HTR-8/SVneo (cell line): ENCODE measurements at regions not wholly inside any gene's neighbourhood (a gene's known extent, or its start where the extent isn't known, plus 50 kb on each side); places are given as distances from the start of the nearest gene placed in this dataset.

Experiments used
- DNase-seq: peaks from one replicate; pipeline ENCODE4 v3.0.0; 2011; ENCODE audit warnings: low spot score, mixed read lengths; ENCODE audit not compliant: insufficient read length
- FAIRE-seq: peaks from 2 replicates; lab custom pipeline; 2011; peaks lifted over from hg19 to GRCh38; lab: Jason Lieb, UNC

DNA sequence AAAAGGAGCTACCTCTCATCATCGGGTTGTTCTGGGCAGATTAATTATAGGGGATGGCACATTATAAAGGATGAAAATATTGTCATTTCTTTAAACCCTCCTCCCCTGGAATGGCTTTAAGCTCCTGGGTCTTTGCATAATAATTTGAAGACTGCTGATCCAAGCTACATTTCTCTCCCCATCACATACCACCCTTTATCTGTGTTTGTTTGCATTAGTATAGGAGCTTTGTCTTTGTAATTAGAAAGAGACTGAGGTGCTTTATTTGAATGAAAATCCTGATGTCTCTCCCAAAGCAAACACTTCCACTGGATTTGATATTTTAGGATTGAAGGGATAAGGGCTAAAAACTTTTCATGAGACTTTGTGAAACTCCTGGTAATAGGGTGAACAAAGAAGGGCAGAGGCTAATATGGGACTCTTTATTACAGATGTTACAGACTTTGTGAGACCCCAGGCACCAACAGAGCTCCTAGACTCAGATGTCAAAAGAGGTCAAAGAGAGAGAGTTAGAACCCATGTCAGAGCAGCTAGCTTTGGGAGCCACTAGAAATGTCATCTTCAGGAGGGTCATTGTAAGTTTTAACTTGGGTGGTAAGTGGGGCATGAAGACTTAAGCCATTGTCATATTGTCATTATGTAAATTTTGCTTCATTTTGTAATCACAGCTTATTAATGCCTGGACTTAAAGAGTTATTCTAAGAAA, 75.3 kb upstream of the RXFP2 start:
- DNase-seq: no peak
- no peak for FAIRE-seq

DNA sequence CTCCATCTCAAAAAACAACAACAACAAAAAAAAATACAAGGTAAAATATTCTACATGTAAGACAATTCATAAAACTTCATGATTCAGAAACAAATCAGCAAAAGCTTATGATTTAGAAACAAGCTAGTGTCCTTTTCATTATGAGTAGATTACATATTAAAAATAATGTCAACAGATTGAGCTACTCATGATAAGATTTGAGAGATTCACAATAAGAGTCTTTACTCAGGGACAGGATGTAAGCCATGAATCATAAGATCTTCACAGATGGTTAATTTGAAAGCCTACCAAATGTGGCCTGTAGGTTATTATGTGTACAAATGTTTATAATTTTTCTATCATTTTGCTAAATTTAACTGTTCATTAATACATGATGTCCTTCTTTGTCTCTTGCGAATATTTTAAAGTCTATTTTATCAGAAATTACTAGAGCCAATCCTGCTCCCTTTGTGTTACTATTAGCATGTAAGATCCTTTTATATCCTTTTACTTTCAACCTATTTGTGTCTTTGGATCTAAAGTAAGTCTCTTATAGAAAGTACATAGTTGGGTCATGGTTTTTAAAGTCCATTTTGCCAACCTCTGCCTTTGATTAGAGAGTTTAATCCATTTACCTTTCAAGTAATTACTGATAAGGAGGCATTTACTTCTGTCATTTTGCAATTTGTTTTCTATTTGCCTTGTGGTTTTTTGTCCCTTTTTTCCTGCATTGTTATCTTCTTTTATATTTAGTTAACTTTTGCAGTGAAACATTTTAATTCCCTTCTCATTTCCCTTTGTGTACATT, 68.3 kb upstream of the RXFP2 start:
- FAIRE-seq (no peak), DNase-seq (no peak)

DNA sequence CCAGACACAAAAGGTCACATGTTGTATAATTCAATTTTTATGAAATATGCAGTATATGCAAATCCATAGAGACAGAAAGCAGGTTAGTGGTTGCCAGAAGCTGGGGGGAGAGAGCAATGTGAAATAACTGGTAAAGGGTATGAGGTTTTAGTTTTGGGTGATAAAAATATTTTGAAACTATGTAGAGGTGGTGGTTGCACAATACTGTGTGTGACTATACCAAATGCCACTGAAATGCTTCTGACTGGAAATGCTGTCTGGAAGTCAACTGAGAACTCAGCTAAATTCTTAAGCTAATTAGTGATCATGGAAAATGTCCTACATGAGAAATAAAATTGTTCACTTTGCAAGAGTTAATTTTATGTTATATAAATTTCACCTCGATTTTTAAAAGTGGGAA, 65.3 kb upstream of the RXFP2 start:
- FAIRE-seq: no peak
- DNase-seq: no peak

DNA sequence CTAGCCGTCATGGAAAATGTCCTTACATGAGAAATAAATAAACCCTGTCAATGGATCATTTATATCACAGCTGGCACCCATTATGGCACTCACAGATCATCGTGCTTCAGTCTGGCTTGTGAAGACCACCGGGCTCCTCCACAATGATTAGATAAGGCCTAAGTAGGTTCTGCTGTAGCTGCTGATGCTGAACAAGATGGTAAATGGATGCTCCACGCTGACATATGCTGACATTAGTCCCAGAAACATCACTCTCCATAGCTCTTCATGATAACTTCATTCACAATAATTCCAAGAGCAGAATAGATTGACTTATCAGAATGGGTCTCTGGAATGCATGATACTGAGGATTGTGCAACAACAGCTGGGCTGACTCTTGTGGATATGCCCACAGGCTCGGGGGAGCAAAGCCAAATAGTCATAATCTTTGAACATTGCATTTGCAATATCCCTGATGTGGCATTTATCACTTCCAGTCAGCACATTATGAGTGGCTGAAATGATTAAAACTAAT, 63.8 kb upstream of the RXFP2 start:
- FAIRE-seq (no peak), DNase-seq (no peak)

DNA sequence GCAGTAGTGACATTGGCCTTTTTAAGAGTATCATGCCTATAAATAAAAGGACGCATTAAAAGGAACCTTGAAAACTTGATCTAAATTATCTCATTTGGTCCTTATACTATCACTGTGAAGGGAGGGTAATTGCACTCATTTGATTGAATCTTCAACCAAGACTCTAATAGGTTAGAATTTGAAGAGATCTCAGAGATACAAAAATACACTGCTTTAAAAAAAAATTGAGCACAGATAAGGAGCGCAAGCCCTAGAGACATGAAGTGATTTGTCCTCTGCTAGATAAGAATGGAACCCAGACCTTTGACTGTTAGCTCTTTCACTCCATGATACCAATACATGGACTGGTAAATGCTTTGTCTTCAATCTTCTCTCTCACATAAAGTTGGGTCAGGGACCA, 58.2 kb upstream of the RXFP2 start:
- FAIRE-seq: no peak
- no peak for DNase-seq

DNA sequence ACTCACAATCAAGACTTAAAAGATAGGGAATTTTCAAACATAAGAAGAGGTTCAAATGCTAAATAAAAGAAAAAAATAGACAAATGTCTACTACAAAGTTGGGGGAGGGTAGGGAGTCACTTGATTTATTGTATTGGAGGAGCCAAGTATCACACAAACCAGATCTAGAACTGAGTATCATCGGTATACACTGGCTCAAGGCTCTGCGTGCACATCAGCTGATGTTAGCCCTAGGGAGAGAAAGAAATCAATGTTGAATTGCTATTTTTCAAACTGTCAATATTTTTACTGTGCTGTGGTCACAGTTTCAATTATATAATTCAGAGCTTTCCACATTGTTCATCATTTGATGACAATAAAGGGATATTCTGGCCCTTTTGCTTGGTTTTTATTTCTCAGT, 54.9 kb upstream of the RXFP2 start:
- no peak for DNase-seq
- no peak for FAIRE-seq

DNA sequence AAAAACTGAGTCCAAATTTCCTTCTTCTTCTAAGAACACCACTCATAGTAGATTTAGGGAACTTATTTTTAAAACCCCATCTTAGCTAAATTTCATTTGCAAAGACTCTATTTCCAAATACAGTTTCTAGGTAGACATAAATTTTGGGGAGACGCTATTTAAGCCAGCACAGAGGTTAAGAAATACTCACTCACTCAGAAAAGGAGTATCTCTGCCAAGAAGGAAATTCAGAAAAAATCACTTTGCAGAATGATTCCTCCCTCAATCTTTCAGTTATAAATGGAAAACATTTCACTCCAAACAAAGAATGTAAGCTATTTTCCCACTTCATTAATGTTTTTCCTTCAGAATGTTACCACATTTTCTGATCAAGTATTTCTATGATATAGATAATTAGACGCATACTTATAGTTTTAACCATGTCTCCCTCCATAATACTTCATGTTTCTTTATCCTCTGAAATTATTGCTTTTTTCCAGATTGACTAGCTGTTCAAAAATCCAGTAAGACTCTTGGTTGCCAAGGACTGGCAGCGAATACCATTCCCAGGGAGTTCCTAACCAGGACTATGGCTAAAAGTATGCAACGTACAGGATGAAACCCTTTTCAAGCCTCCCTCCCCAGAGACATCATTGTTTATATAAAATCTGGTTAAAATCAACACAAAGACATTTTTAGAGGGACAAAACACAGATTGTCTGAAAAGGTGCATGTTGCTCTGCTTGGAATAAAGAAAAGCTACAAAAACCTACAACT, 52.5 kb upstream of the RXFP2 start:
- no peak for FAIRE-seq
- DNase-seq: no peak
